DND-41 (cell line): ENCODE measurements at regions not wholly inside any gene's neighbourhood (a gene's known extent, or its start where the extent isn't known, plus 50 kb on each side); places are given as distances from the start of the nearest gene placed in this dataset.

Experiments
- ATAC-seq: fragments of 200-7000 bp; cut with Tn5 transposase; 3 replicates; pipeline ENCODE4 v1.9.1; 2021; ENCODE audit warnings: low read depth; ENCODE audit not compliant: insufficient read depth
- DNase-seq: peaks from one replicate; pipeline ENCODE4 v3.0.0-alpha.2; 2020
- H2AFZ ChIP-seq: 2 replicates; pipeline ENCODE4 v1.6.0; 2012; ENCODE audit warnings: low read depth, low read length
- H3K27ac ChIP-seq: 2 replicates; pipeline ENCODE4 v1.5.1; 2012; ENCODE audit warnings: low read length, inconsistent platforms
- H3K27me3 ChIP-seq: fragments of 200-600 bp; sonication (generic); 2 replicates; pipeline ENCODE4 v1.6.0; 2012; ENCODE audit warnings: low read length, mild to moderate bottlenecking, inconsistent platforms; ENCODE audit not compliant: insufficient read depth, poor library complexity
- H3K36me3 ChIP-seq: 2 replicates; pipeline ENCODE4 v1.5.1; 2012; ENCODE audit warnings: low read length, inconsistent platforms; ENCODE audit not compliant: insufficient read depth
- H3K4me1 ChIP-seq: 2 replicates; pipeline ENCODE4 v1.5.1; 2012; ENCODE audit warnings: mild to moderate bottlenecking, low read length; ENCODE audit not compliant: insufficient read depth
- H3K4me2 ChIP-seq: 2 replicates; pipeline ENCODE4 v1.6.0; 2012; ENCODE audit warnings: mild to moderate bottlenecking, moderate library complexity, low read length, inconsistent platforms; ENCODE audit not compliant: insufficient read depth
- H3K4me3 ChIP-seq, 2 experiments: fragments of 200-600 bp in 1 of 2; shearing (Covaris generic) in 1 of 2; 2 replicates each; pipeline ENCODE4 v1.5.1; 2012 to 2016; ENCODE audit warnings: inconsistent platforms in 2 of 2, low read length in 2 of 2, mild to moderate bottlenecking in 2 of 2, low read depth in 1 of 2, moderate library complexity in 1 of 2
- H3K79me2 ChIP-seq: 2 replicates; pipeline ENCODE4 v1.6.0; 2012; ENCODE audit warnings: low read length, inconsistent platforms; ENCODE audit not compliant: insufficient read depth
- H3K9ac ChIP-seq: 2 replicates; pipeline ENCODE4 v1.6.0; 2012; ENCODE audit warnings: low read depth, mild to moderate bottlenecking, inconsistent platforms, low read length, moderate library complexity
- H3K9me3 ChIP-seq: 2 replicates; pipeline ENCODE4 v1.5.1; 2012; ENCODE audit warnings: low read length, moderate library complexity, mild to moderate bottlenecking, inconsistent platforms; ENCODE audit not compliant: insufficient read depth, severe bottlenecking
- H4K20me1 ChIP-seq: 2 replicates; pipeline ENCODE4 v1.6.0; 2012; ENCODE audit warnings: low read length; ENCODE audit not compliant: insufficient read depth
- EZH2 ChIP-seq: IDR thresholded peaks from 3 replicates; pipeline ENCODE4 v1.6.1; 2012; ENCODE audit warnings: borderline replicate concordance, low read depth, mild to moderate bottlenecking, moderate library complexity, low read length, inconsistent platforms; ENCODE audit not compliant: severe bottlenecking
- TF ChIP-seq, protein P1 (sequence below): IDR thresholded peaks from 2 replicates; pipeline ENCODE4 v1.5.1; 2012; ENCODE audit warnings: borderline replicate concordance, low read length, moderate library complexity, mild to moderate bottlenecking; ENCODE audit not compliant: poor library complexity, severe bottlenecking; ENCODE audit errors: extremely low read depth

DNA sequence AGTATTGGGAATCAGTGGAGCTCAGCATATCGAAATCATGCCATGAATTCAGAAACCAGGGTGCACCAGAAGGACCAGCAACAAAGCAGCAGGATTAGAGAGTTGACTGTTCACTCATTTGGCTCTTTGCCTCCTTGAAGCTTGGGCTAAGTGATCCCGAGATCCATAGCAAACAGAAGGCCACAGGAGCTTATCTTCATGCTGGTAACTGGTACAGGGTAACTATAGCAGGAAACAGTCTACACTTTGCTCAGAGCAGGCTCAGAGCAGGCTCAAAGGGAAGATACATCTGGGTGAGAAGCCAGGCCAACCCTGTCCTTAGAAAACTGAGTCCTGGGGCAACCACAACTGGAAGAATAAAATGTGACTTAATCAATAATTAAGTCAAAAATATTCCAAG lies 111.1 kb downstream of the GRIN2B start:
- Histone ChIP-seq H2AFZ (no peak overlapping the region), H3K79me2 (no peaks in the 10 kb centered on the region), H3K27ac (no peak overlapping the region), H3K36me3 (no peaks in the 10 kb centered on the region), H4K20me1 (no peaks in the 10 kb centered on the region), H3K27me3 (no peaks in the 10 kb centered on the region), H3K4me3 (no peak overlapping the region), H3K9ac (no peak overlapping the region), H3K9me3 (no peaks in the 10 kb centered on the region), H3K4me1 (no peaks in the 10 kb centered on the region), H3K4me2 (no peak overlapping the region)
- no peak for TF ChIP-seq EZH2
- TF ChIP-seq, protein P1, sequence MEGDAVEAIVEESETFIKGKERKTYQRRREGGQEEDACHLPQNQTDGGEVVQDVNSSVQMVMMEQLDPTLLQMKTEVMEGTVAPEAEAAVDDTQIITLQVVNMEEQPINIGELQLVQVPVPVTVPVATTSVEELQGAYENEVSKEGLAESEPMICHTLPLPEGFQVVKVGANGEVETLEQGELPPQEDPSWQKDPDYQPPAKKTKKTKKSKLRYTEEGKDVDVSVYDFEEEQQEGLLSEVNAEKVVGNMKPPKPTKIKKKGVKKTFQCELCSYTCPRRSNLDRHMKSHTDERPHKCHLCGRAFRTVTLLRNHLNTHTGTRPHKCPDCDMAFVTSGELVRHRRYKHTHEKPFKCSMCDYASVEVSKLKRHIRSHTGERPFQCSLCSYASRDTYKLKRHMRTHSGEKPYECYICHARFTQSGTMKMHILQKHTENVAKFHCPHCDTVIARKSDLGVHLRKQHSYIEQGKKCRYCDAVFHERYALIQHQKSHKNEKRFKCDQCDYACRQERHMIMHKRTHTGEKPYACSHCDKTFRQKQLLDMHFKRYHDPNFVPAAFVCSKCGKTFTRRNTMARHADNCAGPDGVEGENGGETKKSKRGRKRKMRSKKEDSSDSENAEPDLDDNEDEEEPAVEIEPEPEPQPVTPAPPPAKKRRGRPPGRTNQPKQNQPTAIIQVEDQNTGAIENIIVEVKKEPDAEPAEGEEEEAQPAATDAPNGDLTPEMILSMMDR: no peak
- DNase-seq (no peak), ATAC-seq (no peak)

- H3K9me3 ChIP-seq: no peaks in the 10 kb centered on the region
- no peaks in the 10 kb centered on the region for H4K20me1 ChIP-seq
- TF ChIP-seq EZH2: no peak
- TF ChIP-seq, protein P1: peak; percentile 97
- no peaks in the 10 kb centered on the region for H3K27me3 ChIP-seq
- H3K4me1 ChIP-seq: no peaks in the 10 kb centered on the region
- no peak overlapping the region for H3K4me2 ChIP-seq
- no peaks in the 10 kb centered on the region for H3K36me3 ChIP-seq
- no peak overlapping the region for H3K4me3 ChIP-seq
- ATAC-seq (peak; percentile 90), DNase-seq (peak; percentile 63)
- H3K27ac ChIP-seq: no peak overlapping the region
- H3K9ac ChIP-seq: no peak overlapping the region
- no peak overlapping the region for H2AFZ ChIP-seq
- no peaks in the 10 kb centered on the region for H3K79me2 ChIP-seq
Measured at GRCh38 chr12:13864081-13864673, 117.2 kb downstream of the GRIN2B start.

- H3K4me3 ChIP-seq: no peak overlapping the region
- no peaks in the 10 kb centered on the region for H4K20me1 ChIP-seq
- no peaks in the 10 kb centered on the region for H3K79me2 ChIP-seq
- no peak overlapping the region for H3K4me2 ChIP-seq
- H3K9me3 ChIP-seq: no peaks in the 10 kb centered on the region
- no peak for ATAC-seq
- H3K27ac ChIP-seq: no peak overlapping the region
- DNase-seq: no peak
- H3K27me3 ChIP-seq: no peaks in the 10 kb centered on the region
- TF ChIP-seq, protein P1: no peak
- no peak for TF ChIP-seq EZH2
- H3K9ac ChIP-seq: no peak overlapping the region
- no peaks in the 10 kb centered on the region for H3K36me3 ChIP-seq
- H3K4me1 ChIP-seq: no peaks in the 10 kb centered on the region
- no peak overlapping the region for H2AFZ ChIP-seq
Measured at GRCh38 chr12:13857750-13858149, 123.7 kb downstream of the GRIN2B start.
